ENCODE measurements at regions not wholly inside any gene's neighbourhood (a gene's known extent, or its start where the extent isn't known, plus 50 kb on each side); places are given as distances from the start of the nearest gene placed in this dataset.

- WGBS, 2 donors: 56 to 66% methylated on average over 6 of the region's 6 CpGs
- no peaks in the 10 kb centered on the region for H3K9me3 ChIP-seq
- H3K4me3 ChIP-seq: no peak overlapping the region
- no peaks in the 10 kb centered on the region for H3K27me3 ChIP-seq
- no peak for DNase-seq
- intact Hi-C loops (cut with DNase I): no loop called here
- H3K36me3 ChIP-seq: no peaks in the 10 kb centered on the region
- H3K27ac ChIP-seq: no peak overlapping the region
- TF ChIP-seq CTCF (IDR thresholded peaks at IDR 0.05) (no peak), POLR2A (IDR thresholded peaks at IDR 0.05) (no peak)
- H3K4me1 ChIP-seq: peaks cover 0 to 4% (median 0%) of the 10 kb centered on the region in 3 donors
These were observed 136.8 kb downstream of the KLF6 start for GRCh38 chr10:3648170-3648569.

- WGBS, 2 donors: 84 to 91% methylated on average over 8 of the region's 8 CpGs
These were observed 137.9 kb downstream of the KLF6 start for GRCh38 chr10:3647074-3647473.

GRCh38 chr10:3645406-3645805 lies 139.6 kb downstream of the KLF6 start:
- intact Hi-C loops (cut with DNase I): no loop called here
- 81 to 87% methylated on average over 6 of the region's 6 CpGs for WGBS, 2 donors
- no peak overlapping the region for H3K4me3 ChIP-seq
- H3K9me3 ChIP-seq: no peaks in the 10 kb centered on the region
- no peak overlapping the region for H3K27ac ChIP-seq
- no peak for DNase-seq
- peaks cover 0 to 7% (median 0%) of the 10 kb centered on the region in 3 donors for H3K4me1 ChIP-seq
- TF ChIP-seq POLR2A (IDR thresholded peaks at IDR 0.05) (no peak), CTCF (IDR thresholded peaks at IDR 0.05) (no peak)
- no peaks in the 10 kb centered on the region for H3K27me3 ChIP-seq
- no peaks in the 10 kb centered on the region for H3K36me3 ChIP-seq

More at GRCh38 chr10:3647074-3647473, 137.9 kb downstream of the KLF6 start:
- Histone ChIP-seq H3K27me3 (no peaks in the 10 kb centered on the region), H3K4me3 (no peak overlapping the region), H3K4me1 (peaks cover 0 to 7% (median 0%) of the 10 kb centered on the region in 3 donors), H3K9me3 (no peaks in the 10 kb centered on the region), H3K36me3 (no peaks in the 10 kb centered on the region), H3K27ac (no peak overlapping the region)
- intact Hi-C loops (cut with DNase I): no loop called here
- TF ChIP-seq CTCF (IDR thresholded peaks at IDR 0.05) (no peak), POLR2A (IDR thresholded peaks at IDR 0.05) (no peak)
- DNase-seq: no peak

- no peaks in the 10 kb centered on the region for H3K9me3 ChIP-seq
- peaks cover 0 to 17% (median 0%) of the 10 kb centered on the region in 3 donors for H3K4me1 ChIP-seq
- no peak overlapping the region for H3K4me3 ChIP-seq
- no peaks in the 10 kb centered on the region for H3K36me3 ChIP-seq
- intact Hi-C loops (cut with DNase I): no loop called here
- no peak for TF ChIP-seq POLR2A (IDR thresholded peaks at IDR 0.05)
- TF ChIP-seq CTCF (IDR thresholded peaks at IDR 0.05): no peak
- no peak overlapping the region for H3K27ac ChIP-seq
- no peaks in the 10 kb centered on the region for H3K27me3 ChIP-seq
- 76 to 86% methylated on average over 3 to 10 of the region's 10 CpGs for WGBS, 2 donors
- no peak for DNase-seq
These were observed 144.2 kb downstream of the KLF6 start for GRCh38 chr10:3640816-3641215.

GRCh38 chr10:3639546-3639945 lies 145.5 kb downstream of the KLF6 start:
- Histone ChIP-seq H3K27me3 (no peaks in the 10 kb centered on the region), H3K4me1 (peaks cover 0 to 27% (median 6%) of the 10 kb centered on the region in 3 donors), H3K36me3 (no peaks in the 10 kb centered on the region), H3K9me3 (no peaks in the 10 kb centered on the region), H3K27ac (no peak overlapping the region), H3K4me3 (no peak overlapping the region)
- no peak for DNase-seq
- TF ChIP-seq POLR2A (IDR thresholded peaks at IDR 0.05) (no peak), CTCF (IDR thresholded peaks at IDR 0.05) (no peak)
- intact Hi-C loops (cut with DNase I): no loop called here
- 76 to 82% methylated on average over 4 of the region's 4 CpGs for WGBS, 2 donors
